COLO668 (cell line): ENCODE measurements at regions not wholly inside any gene's neighbourhood (a gene's known extent, or its start where the extent isn't known, plus 50 kb on each side); places are given as distances from the start of the nearest gene placed in this dataset.

Source experiments
- DNase-seq: peaks from one replicate; lab custom pipeline; 2025; ENCODE audit not compliant: unreplicated experiment; lab: John Stamatoyannopoulos, UW

DNA sequence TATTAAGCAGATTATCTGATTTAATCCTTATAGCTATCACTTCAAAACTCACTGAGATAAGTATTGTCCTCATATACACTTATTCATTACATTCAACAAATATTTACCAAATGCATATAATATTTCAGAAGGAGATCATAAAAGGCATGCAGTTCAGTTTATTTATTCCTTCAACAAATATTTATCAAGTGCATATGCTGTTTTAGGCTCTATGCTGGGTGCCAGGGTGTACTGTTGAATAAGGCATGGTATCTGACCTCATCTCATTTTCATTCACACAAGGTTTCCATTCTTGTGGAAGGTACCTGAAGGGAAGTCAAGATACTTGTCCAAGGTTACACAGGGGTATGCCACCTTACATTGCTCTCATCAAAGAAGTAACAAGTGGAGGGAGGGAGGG lies 213.0 kb downstream of the INSIG2 start:
- no peak for DNase-seq

- no peak for DNase-seq
Observed at GRCh38 chr2:118300832-118301231, 212.6 kb downstream of the INSIG2 start.

DNA sequence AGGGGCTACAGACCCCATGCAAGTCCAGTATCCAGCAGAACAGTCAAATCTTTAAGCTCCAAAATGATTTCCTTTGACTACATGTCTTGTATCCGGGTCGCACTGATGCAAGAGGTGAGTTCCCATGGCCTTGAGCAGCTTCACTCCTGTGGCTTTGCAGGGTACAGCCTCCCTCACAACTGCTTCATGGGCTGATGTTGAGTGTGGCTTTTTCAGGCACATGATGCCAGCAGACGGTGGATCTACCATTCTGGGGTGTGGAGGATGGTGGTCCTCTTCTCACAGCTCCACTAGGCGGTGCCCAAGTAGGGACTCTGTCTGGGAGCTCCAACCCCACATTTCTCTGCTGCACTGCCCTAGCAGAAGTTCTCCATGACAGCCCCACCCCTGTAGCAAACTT lies 208.4 kb downstream of the INSIG2 start:
- DNase-seq: no peak

GRCh38 chr2:118295592-118296390 lies 207.5 kb downstream of the INSIG2 start:
- no peak for DNase-seq

DNA sequence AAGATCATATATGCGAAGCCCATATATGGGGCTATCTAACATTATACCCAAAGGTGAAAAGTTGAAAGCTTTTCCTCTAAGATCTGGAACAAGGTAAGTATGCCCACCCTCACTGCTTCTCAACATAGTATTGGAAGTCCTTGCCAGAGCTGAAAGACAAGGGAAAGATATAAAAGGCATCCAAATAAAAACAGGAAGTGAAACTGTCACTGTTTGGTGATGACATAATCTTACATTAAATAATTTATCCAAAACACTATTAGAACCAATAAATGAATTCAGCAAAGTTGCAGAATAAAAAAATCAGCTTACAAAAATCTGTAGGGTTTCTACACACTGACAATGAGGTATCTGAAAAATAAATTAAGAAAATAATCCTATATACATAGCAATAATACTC lies 205.8 kb downstream of the INSIG2 start:
- DNase-seq: no peak

- no peak for DNase-seq
Observed at GRCh38 chr2:118292991-118293390, 204.7 kb downstream of the INSIG2 start.

DNA sequence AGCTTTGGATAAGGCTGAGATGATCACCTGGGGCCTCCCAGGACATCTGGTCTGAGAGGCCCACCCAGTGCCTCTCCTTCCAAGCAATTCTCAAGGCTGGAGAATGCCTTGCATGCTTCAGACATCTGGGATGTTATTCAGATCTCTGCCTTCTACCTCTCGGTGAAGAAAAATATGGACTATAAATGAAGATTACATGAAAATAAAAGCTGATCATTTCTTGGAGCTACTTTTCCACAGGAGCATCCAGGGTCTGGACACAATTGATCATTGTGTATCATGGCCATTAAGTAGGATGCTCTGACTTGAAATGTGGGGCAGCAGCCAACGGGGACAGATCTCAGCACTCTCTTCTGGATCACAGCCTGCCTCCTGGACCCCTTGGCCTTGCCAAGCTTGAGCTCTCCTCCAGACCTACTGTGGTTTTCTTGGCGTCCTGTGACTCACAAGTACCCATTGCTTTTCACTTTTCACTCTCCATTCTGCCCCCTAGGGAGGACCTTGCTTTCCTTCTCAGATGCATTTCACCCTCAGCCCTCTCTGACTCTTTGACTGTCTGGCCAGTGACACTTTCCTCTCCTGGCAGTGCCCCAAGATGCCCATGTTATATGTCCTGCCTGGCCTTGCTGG lies 203.1 kb downstream of the INSIG2 start:
- no peak for DNase-seq

GRCh38 chr2:118290411-118291250 lies 202.4 kb downstream of the INSIG2 start:
- DNase-seq: no peak

DNA sequence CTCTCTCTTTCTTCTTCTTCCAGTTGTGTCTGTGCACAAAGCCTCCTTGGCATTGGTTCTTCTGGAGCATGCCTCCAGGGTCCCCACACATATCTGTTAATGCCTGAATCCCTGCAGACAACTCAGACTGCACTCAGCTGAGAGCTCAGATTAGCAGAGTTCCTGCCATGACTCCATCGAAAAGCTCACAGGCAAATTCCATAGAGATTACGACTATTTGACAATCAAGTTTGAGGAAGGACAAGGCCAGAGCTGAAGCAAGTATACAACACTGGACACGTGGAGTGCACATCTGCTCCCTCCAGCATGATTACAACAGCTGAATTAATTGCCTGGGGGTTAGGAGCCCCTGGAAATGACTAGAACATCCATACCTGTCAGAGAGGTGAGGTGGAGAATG lies 190.7 kb downstream of the INSIG2 start:
- no peak for DNase-seq

DNA sequence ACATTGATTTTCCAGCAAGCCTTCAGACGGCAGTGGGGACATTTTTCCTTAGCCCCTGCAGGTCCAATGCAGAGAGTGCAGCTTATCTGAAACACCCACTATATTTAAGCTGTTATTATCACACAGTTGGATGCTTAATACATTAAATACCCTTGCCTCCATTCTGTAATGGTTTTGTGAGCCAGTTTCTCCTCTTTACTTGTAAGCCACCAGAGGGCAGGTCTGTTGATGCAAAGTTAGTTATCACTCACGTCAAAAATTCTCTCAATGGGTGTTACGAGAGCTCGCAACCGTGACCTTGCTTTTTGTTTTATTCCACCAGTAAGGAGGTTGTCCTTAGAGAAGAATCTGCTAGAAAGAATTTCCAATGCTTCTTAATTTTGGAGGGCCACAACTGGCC lies 189.8 kb downstream of the INSIG2 start:
- DNase-seq: no peak

GRCh38 chr2:118274841-118275510 lies 186.7 kb downstream of the INSIG2 start:
- DNase-seq: no peak

- no peak for DNase-seq
Observed at GRCh38 chr2:118272391-118272790, 184.1 kb downstream of the INSIG2 start.

DNA sequence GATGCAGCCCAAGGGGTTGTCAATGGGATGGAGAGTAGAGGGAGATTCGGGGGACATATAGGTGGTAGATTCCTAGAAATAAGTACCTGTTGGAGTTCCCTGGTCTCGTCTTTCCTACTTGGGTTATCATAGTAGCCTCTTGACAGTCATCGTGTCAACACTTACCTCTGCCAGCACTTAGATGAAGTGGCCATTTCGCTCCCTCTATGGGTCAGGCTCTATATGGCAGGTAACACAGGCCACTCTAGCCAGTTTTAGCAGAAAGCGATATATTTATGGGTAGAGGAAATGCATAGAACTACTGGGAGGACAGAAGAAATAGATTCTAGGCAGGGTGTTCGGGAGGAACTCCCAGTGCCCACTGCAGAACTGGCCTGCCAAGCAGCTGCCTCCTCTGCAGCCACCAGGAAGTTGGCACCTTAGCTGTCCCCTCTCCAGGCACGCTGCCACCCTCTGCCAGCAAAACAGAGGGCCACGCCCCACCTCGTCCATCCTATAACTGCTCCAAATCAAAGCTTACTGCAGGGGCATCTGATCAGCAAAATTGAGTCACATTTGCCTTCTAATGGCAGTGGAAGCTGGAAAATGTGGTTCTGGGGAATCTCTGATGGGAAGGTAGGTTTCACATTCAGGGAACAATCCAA lies 181.3 kb downstream of the INSIG2 start:
- no peak for DNase-seq

- DNase-seq: no peak
Observed at GRCh38 chr2:118268268-118268667, 180.0 kb downstream of the INSIG2 start.

DNA sequence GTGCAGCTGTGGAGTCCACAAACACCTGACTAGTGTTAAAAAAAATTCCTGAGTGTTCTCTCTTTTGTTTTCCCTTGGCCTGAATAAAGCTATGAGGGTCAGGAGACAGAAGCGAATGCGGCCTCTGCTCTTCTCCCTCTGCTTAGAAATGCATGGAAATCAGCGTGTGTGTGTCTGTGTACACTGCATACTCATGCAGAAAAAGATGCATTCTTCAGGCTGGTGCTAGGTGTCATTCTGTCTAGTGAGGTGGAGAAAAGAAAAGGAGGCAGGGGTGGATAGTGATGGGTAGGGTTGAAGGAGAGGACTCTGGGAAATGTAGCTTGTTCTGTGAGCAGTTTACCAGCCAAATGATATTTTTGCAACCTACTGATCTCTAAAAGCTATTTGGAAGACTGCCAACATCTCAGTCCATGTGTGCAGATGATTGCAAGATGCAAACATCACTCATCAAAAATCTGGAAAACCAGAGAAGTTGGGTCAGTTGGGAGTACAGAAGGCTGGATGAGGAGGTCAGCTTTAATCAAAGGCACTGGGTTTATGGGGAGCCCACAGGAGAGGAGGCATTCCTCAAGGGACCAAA lies 177.7 kb downstream of the INSIG2 start:
- DNase-seq: no peak

DNA sequence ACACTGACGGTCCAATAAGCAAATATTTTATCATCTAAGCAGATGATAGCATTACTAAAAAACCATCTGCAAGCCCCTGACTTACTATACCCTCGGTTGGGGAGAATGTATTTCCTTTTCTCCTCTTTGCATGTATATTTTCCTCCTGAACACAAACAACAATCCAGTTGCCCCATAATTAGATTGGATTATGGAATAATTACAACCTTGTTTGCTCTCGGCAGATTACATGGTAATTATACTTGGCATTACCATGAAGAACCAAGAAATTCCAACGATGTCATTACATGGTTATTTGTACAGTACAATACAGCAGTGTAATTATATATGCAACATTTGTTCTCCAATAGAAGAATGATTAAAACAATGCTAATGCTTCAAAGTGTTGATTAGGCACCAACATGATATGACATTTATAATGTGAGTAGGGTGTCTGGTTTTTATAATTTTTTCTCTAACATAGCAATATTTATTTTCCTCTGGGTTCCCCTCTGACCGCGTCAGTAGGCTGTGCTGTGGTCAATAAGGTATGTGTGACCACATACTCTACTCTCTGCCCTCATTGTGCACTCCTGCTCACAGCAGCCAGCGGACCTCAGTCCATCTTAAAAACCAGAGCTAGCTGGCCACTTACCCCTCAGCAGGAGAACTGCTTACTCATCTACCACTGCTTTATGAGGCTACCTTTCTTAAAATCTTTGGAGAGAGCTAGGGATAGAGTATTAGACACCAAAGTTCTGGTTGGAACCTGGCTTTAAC lies 176.1 kb downstream of the INSIG2 start:
- no peak for DNase-seq

DNA sequence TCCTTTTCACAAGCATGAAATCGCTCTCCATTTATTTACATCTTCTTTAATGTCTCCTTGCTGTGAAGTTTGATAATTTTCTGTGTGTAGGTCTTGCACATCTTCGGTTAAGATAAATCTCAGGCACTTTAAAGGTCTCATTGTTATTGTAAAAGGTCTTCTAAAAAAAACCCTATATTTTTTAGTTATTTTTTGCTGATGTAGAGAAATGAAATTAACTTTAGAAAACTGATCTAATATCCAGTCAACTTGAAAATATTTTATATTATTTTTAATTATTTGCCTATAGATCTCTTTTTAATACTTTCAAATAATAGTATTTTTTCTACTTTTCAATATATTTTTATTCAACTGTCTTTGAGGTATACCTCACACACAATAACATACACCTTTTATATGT lies 169.4 kb downstream of the INSIG2 start:
- DNase-seq: no peak

GRCh38 chr2:118255771-118256372 lies 167.6 kb downstream of the INSIG2 start:
- no peak for DNase-seq

DNA sequence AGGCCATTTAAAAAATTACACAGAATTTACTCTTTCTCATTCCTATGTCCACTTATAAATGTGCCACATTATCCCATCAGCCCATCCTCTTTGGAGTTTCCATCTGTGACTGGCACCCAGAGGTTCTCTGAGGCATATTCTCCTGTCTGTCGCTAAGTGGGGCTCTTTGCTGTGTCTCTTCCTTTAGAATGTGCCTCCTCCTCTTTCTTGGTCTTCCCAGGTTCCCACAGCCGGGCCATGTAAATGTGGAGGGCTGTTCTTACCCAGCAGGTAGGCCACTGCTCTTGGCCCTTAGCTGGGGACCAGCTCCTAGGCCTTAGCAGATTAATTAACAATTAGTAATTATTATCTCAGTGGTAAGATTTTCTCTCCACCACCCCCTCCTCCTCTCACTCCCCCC lies 167.0 kb downstream of the INSIG2 start:
- DNase-seq: no peak
